NB4 (cell line): ENCODE measurements at regions not wholly inside any gene's neighbourhood (a gene's known extent, or its start where the extent isn't known, plus 50 kb on each side); places are given as distances from the start of the nearest gene placed in this dataset.

Experiments
- DNase-seq: peaks from one replicate; pipeline ENCODE4 v3.0.0; 2010; ENCODE audit warnings: low read depth
- H3K4me3 ChIP-seq: one replicate; pipeline ENCODE4 v1.5.1; 2011; ENCODE audit warnings: mild to moderate bottlenecking, low read depth, low read length, moderate library complexity
- CTCF ChIP-seq: IDR thresholded peaks from one replicate; pipeline ENCODE4 v1.5.1; 2012; ENCODE audit warnings: low read depth, low read length
- MAX ChIP-seq: IDR thresholded peaks from 2 replicates; pipeline ENCODE4 v1.6.1; 2011; ENCODE audit warnings: low read depth, low read length
- MYC ChIP-seq: IDR thresholded peaks from 2 replicates; pipeline ENCODE4 v1.6.1; 2011; ENCODE audit warnings: low read depth, low read length
- POLR2A ChIP-seq: IDR thresholded peaks from 2 replicates; pipeline ENCODE4 v1.6.1; 2011; ENCODE audit warnings: mild to moderate bottlenecking; ENCODE audit not compliant: insufficient read length; ENCODE audit errors: extremely low read depth

DNA sequence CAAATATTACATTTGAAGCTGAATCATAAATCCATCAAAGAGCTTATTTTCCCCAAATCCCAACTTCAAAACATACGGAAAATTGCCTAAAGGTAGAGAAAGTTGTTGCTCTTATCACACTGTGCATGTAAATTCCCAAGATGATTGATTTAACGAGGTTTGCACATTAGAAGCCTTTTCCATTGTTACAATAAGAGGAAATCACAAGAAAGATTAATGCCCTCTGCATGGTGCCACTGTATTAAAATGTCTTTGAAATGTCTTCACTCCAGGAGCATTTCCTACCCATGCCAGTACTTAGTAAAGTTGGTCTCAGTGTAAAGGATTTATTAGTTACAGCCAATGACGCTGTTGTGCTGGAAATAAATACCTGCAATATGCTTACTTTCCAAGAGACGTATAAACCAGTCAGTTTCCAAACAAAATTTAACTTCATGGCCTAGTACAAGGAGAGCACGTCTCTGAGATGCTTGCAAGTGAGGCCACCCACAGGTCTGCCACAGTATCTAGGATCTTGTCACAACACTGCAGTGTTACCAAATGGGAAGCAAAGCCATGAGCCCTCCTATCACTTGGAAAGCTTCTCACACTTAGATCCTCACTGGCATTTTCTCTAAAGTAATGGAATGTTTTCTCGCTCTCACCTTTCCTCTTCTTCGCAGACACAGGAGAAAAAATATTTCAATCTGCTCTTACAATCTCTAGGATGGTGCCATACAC, 112.4 kb downstream of the CETN3 start:
- H3K4me3 ChIP-seq, result no peak overlapping the region
- TF ChIP-seq MAX (no peak), CTCF (no peak), MYC (no peak), POLR2A (no peak)
- DNase-seq, result no peak

- no peak for TF ChIP-seq MYC
- TF ChIP-seq CTCF, result no peak
- no peak for TF ChIP-seq MAX
- no peak for TF ChIP-seq POLR2A
- DNase-seq, result no peak
- H3K4me3 ChIP-seq, result no peak overlapping the region
Measured at GRCh38 chr5:90294604-90295003, 115.0 kb downstream of the CETN3 start.

- no peak for TF ChIP-seq POLR2A
- TF ChIP-seq MYC, result no peak
- TF ChIP-seq CTCF, result no peak
- no peak overlapping the region for H3K4me3 ChIP-seq
- DNase-seq, result no peak
Measured at GRCh38 chr5:90293931-90294330, 115.6 kb downstream of the CETN3 start.

GRCh38 chr5:90290648-90291047, 118.9 kb downstream of the CETN3 start:
- H3K4me3 ChIP-seq, result no peak overlapping the region
- no peak for DNase-seq
- TF ChIP-seq MAX, result no peak
- no peak for TF ChIP-seq CTCF
- no peak for TF ChIP-seq POLR2A

GRCh38 chr5:90289837-90290236, 119.7 kb downstream of the CETN3 start:
- TF ChIP-seq POLR2A (no peak), MAX (no peak), CTCF (no peak), MYC (no peak)
- no peak overlapping the region for H3K4me3 ChIP-seq
- DNase-seq, result peak; percentile 29

DNA sequence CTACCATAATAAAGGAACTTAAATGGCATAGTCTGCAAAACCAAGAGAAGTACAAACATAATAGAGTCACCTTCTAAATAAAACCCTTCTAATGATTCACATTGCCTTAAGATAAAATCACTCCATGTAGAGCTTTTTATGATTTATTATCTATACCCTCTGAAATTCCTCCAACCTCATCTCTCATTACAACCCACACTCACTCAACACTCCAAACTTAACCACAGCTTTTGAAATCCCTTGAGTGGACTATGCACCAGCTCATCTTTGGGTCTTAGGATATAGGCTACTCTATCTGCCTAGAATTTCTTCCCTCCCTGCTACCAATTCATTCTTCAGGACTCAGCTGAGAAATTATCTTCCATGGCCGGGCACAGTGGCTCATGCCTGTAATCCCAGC, 122.5 kb downstream of the CETN3 start:
- H3K4me3 ChIP-seq, result no peak overlapping the region
- no peak for TF ChIP-seq POLR2A
- no peak for TF ChIP-seq MYC
- TF ChIP-seq MAX, result no peak
- TF ChIP-seq CTCF, result no peak
- DNase-seq, result no peak
